K562 (cell line): ENCODE measurements at regions not wholly inside any gene's neighbourhood (a gene's known extent, or its start where the extent isn't known, plus 50 kb on each side); places are given as distances from the start of the nearest gene placed in this dataset.

Source experiments
- ATAC-seq: fragments of 200-7000 bp; cut with Tn5 transposase; 3 replicates; pipeline ENCODE4 v1.9.1; 2020; ENCODE audit warnings: moderate library complexity
- BruUV-seq: library from RNA; stranded (reverse); fragments of 400-500 nt; replicated peaks from 2 replicates; lab custom pipeline; 2021; lab: Mats Ljungman, UMichigan
- CTCF ChIA-PET: fragments of 300-600 bp; formaldehyde crosslinking; extraction: SDS; loops from one replicate; lab custom pipeline; 2021; ENCODE audit warnings: low intra/inter-chr PET ratio; lab: Yijun Ruan, JAX
- POLR2A ChIA-PET: fragments of 300-600, 350-650 bp; sonication (Branson Sonifier 250); formaldehyde crosslinking; extraction: SDS; loops from one replicate; lab custom pipeline; 2021; ENCODE audit warnings: antibody characterized with exemption, inconsistent platforms; lab: Yijun Ruan, JAX
- DNase-seq, 4 experiments: peaks; one replicate each; pipeline versions ENCODE4 v3.0.0 to v3.0.0-alpha.2; 2011 to 2018; ENCODE audit warnings: low spot score in 3 of 4, mixed read lengths in 3 of 4; ENCODE audit errors: extremely low read depth in 1 of 4
- FAIRE-seq: peaks from 2 replicates; lab custom pipeline; 2011; peaks lifted over from hg19 to GRCh38; lab: Jason Lieb, UNC
- H2AFZ ChIP-seq: 2 replicates; pipeline ENCODE4 v1.6.0; 2011; ENCODE audit warnings: low read depth, low read length, control low read depth, inconsistent platforms
- H3K27ac ChIP-seq: fragments of 200-600 bp; 3 replicates; pipeline ENCODE4 v1.8.0; 2011; ENCODE audit warnings: low read depth, mild to moderate bottlenecking, control low read depth, inconsistent platforms, low read length, moderate library complexity, mixed read lengths; ENCODE audit errors: extremely low read depth
- H3K27me3 ChIP-seq, 2 experiments: fragments of 300-600 bp in 1 of 2; 2 replicates in 1 of 2; 3 replicates in 1 of 2; pipeline versions ENCODE4 v1.6.0 to v1.8.0; 2011; ENCODE audit warnings: inconsistent platforms in 2 of 2, low read length in 2 of 2, mild to moderate bottlenecking in 1 of 2, mixed read lengths in 1 of 2, moderate library complexity in 1 of 2; ENCODE audit not compliant: control insufficient read depth in 2 of 2, insufficient read depth in 2 of 2
- H3K36me3 ChIP-seq: fragments of 300-600 bp; 3 replicates; pipeline ENCODE4 v1.8.0; 2011; ENCODE audit warnings: mild to moderate bottlenecking, low read length, inconsistent platforms; ENCODE audit not compliant: control insufficient read depth, insufficient read depth
- H3K4me1 ChIP-seq, 2 experiments: fragments of 200-600 bp in 1 of 2; replicated peaks in 1 of 2; 2 replicates in 1 of 2; 3 replicates in 1 of 2; pipeline versions ENCODE4 v1.5.1 to v1.8.0; 2011; ENCODE audit warnings: inconsistent platforms in 2 of 2, low read length in 2 of 2, mild to moderate bottlenecking in 1 of 2, mixed read lengths in 1 of 2, moderate library complexity in 1 of 2; ENCODE audit not compliant: control insufficient read depth in 2 of 2, insufficient read depth in 2 of 2
- H3K4me2 ChIP-seq: 2 replicates; pipeline ENCODE4 v1.6.1; 2011; ENCODE audit warnings: low read length, control low read depth, inconsistent platforms, mixed read lengths; ENCODE audit not compliant: insufficient read depth
- H3K4me3 ChIP-seq: fragments of 200-600 bp; sonication (generic), shearing (Covaris generic); 2 replicates; pipeline ENCODE4 v1.5.1; 2016; ENCODE audit warnings: control low read depth, inconsistent platforms
- H3K79me2 ChIP-seq: fragments of 200-600 bp; 3 replicates; pipeline ENCODE4 v1.8.0; 2011; ENCODE audit warnings: low read length, inconsistent platforms; ENCODE audit not compliant: control insufficient read depth, insufficient read depth
- H3K9ac ChIP-seq, 2 experiments: 2 replicates each; pipeline versions ENCODE4 v1.6.0 to v1.6.1; 2011; ENCODE audit warnings: low read depth in 2 of 2, low read length in 2 of 2, control low read depth in 1 of 2, inconsistent platforms in 1 of 2, mild to moderate bottlenecking in 1 of 2, mixed read lengths in 1 of 2; ENCODE audit not compliant: insufficient read depth in 1 of 2
- H3K9me1 ChIP-seq: one replicate; pipeline ENCODE4 v1.6.0; 2011; ENCODE audit warnings: inconsistent platforms, mild to moderate bottlenecking, low read length, moderate library complexity; ENCODE audit not compliant: control insufficient read depth, insufficient read depth
- H3K9me3 ChIP-seq: replicated peaks from 2 replicates; pipeline ENCODE4 v1.5.1; 2011; ENCODE audit warnings: low read depth, low read length, inconsistent platforms; ENCODE audit not compliant: control insufficient read depth, insufficient read depth
- H4K20me1 ChIP-seq: replicated peaks from 2 replicates; pipeline ENCODE4 v1.6.1; 2011; ENCODE audit warnings: low read length, inconsistent platforms, mixed read lengths; ENCODE audit not compliant: control insufficient read depth, insufficient read depth
- FOXP1 ChIP-seq: sonication (generic); formaldehyde crosslinking; IDR thresholded peaks from 2 replicates; pipeline ENCODE4 v1.8.0; 2022; ENCODE audit warnings: mild to moderate bottlenecking, missing genetic modification reagents
- LEF1 ChIP-seq: fragments of 450-650 bp; IDR thresholded peaks from 2 replicates; pipeline ENCODE4 v1.6.1; 2016; ENCODE audit warnings: mild to moderate bottlenecking
- PBX2 ChIP-seq, 2 experiments: IDR thresholded peaks in 1 of 2; conservative IDR thresholded peaks in 1 of 2; 2 replicates each; pipeline ENCODE4 v1.6.1; 2016; ENCODE audit warnings: low read depth in 2 of 2, mild to moderate bottlenecking in 1 of 2, missing compliant biosample characterization in 1 of 2, missing genetic modification characterization in 1 of 2, moderate library complexity in 1 of 2
- REST ChIP-seq, 2 experiments: fragments of 450-650 bp; formaldehyde crosslinking in 1 of 2; IDR thresholded peaks; 2 replicates each; pipeline versions ENCODE4 v1.4.0 to v1.6.1; 2014 to 2020; ENCODE audit warnings: mild to moderate bottlenecking in 2 of 2, borderline replicate concordance in 1 of 2, low read depth in 1 of 2
- SPI1 ChIP-seq: IDR thresholded peaks from 2 replicates; pipeline ENCODE4 v1.6.1; 2011; ENCODE audit warnings: low read depth, low read length, control low read depth, borderline replicate concordance
- ZNF143 ChIP-seq: sonication (generic); formaldehyde crosslinking; IDR thresholded peaks from 2 replicates; pipeline ENCODE4 v1.9.0; 2022; ENCODE audit warnings: mild to moderate bottlenecking, missing genetic modification reagents
- ZNF436 ChIP-seq: fragments of 250-450, 450-650 bp; sonication (Bioruptor Pico); formaldehyde crosslinking; IDR thresholded peaks from 2 replicates; pipeline ENCODE4 v1.7.0; 2020; ENCODE audit warnings: mild to moderate bottlenecking
- ZNF445 ChIP-seq: fragments of 250-450 bp; sonication (Bioruptor Pico); IDR thresholded peaks from 2 replicates; pipeline ENCODE4 v1.4.0; 2020; ENCODE audit warnings: low read depth, mild to moderate bottlenecking, moderate library complexity
- ZNF655 ChIP-seq: fragments of 250-450 bp; sonication (Bioruptor Pico); IDR thresholded peaks from 2 replicates; pipeline ENCODE4 v1.5.0; 2021
- WGBS: fragments of 100-300 bp; shearing (Covaris generic); methylation state at CpG from one replicate; pipeline ENCODE4 v1.1.6; 2016; ENCODE audit warnings: low coverage, mixed read lengths; ENCODE audit not compliant: insufficient coverage; ENCODE audit errors: missing lambda C conversion rate; 5-methylcytosine and 5-hydroxymethylcytosine counted together
- in situ Hi-C: fragments of 300-500 bp; cut with MboI; formaldehyde crosslinking; loops from 4 replicates; pipeline ENCODE4 v1.15.0; 2018; ENCODE audit warnings: inconsistent platforms, mixed read lengths
- intact Hi-C: fragments of 100-400 bp; cut with micrococcal nuclease; formaldehyde crosslinking; loops from 2 replicates; pipeline ENCODE4 v1.14.2; 2022

- TF ChIP-seq ZNF655 (CRISPR knock-in tag) (no peak), ZNF143 (CRISPR knock-in tag) (no peak)
These were observed 89.1 kb downstream of the NEUROD6 start (continued) for GRCh38 chr7:31251441-31251840.

GRCh38 chr7:31249671-31250070 is 90.9 kb downstream of the NEUROD6 start:
- ATAC-seq (no peak), FAIRE-seq (no peak), DNase-seq (no peak)
- POLR2A ChIA-PET: no interaction called here
- no peak overlapping the region for H2AFZ ChIP-seq
- H3K4me2 ChIP-seq: no peak overlapping the region
- WGBS: 0% methylated on average over 9 of the region's 11 CpGs
- intact Hi-C loops: no loop called here
- CTCF ChIA-PET: no interaction called here
- H3K36me3 ChIP-seq: no peaks in the 10 kb centered on the region
- no peaks in the 10 kb centered on the region for H3K9me3 ChIP-seq
- in situ Hi-C loops: no loop called here
- H3K27me3 ChIP-seq: 0 out of 5 replicates have a peak, but pooled peaks cover 0 to 4% of the 10 kb centered on the region in 2 experiments
- H3K9me1 ChIP-seq: no peaks in the 10 kb centered on the region
- H3K4me1 ChIP-seq: no peaks in the 10 kb centered on the region
- H3K27ac ChIP-seq: no peak overlapping the region
- BruUV-seq: no TSS peak
- no peak overlapping the region for H3K4me3 ChIP-seq
- no peak overlapping the region for H3K9ac ChIP-seq
- H3K79me2 ChIP-seq: no peaks in the 10 kb centered on the region
- H4K20me1 ChIP-seq: no peaks in the 10 kb centered on the region
- no peak for TF ChIP-seq SPI1
- no peak for TF ChIP-seq PBX2 (CRISPR knock-in tag; IDR thresholded peaks at IDR 0.05; ENCODE audit: low read depth)
- TF ChIP-seq PBX2 (tag; conservative IDR thresholded peaks at IDR 0.05; ENCODE audit: low read depth): no peak
- no peak for TF ChIP-seq LEF1
- no peak for TF ChIP-seq REST (IDR thresholded peaks at IDR 0.05; ENCODE audit: borderline replicate concordance)
- TF ChIP-seq REST (CRISPR knock-in tag; IDR thresholded peaks at IDR 0.05; ENCODE audit: low read depth): no peak
- no peak for TF ChIP-seq FOXP1
- TF ChIP-seq ZNF445 (CRISPR knock-in tag): no peak
- TF ChIP-seq ZNF436 (CRISPR knock-in tag): no peak
